ENCODE measurements at regions not wholly inside any gene's neighbourhood (a gene's known extent, or its start where the extent isn't known, plus 50 kb on each side); places are given as distances from the start of the nearest gene placed in this dataset.

GRCh38 chr12:131347345-131347714 lies 363.6 kb upstream of the SFSWAP start:
- TF ChIP-seq CTCF (IDR thresholded peaks at IDR 0.05 in 4 of 5, conservative IDR thresholded peaks at IDR 0.05 in 1 of 5): no peak
- no peak for TF ChIP-seq POLR2A (IDR thresholded peaks at IDR 0.05)

Measured in gastrocnemius medialis (tissue), 4 donors.